GM18517 (cell line): ENCODE measurements at regions not wholly inside any gene's neighbourhood (a gene's known extent, or its start where the extent isn't known, plus 50 kb on each side); places are given as distances from the start of the nearest gene placed in this dataset.

Source experiments
- ATAC-seq: cut with Tn5 transposase; IDR thresholded peaks from one replicate; pipeline ENCODE4 v1.9.1; 2021; ENCODE audit warnings: mild to moderate bottlenecking, moderate library complexity; ENCODE audit not compliant: unreplicated experiment

DNA sequence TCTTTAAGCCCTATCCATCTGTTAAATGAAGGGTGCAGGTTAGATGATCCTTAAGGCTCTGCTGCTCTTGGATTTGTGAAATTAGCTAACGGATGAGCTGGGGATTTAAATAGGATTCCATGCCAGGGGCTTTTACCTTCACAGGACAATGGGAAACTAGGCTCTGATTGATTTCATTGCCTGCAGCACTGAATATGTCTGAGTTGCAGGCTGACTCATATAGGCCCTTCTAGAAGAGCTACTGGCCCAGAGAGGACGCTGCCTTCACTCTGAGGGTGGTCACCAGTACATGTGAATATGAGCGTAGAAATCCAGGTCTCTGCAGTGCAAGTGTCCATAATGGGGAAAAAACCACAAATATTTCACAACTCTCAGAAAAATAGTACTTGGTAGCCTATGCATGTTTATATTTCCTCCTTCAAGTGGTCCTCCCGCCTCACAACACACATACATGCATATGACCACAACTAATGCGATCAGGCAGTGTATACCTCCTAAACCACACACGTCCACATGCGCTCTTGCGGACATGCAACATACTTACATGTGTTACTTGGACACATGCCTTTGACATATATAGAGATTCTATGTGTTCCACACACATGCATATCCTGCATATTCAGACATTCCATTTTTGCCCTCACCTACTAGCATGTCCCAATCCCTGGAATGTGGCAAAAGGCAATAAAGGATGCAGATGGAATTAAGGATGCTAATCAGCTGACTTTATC, 233.8 kb upstream of the JUN start:
- no peak for ATAC-seq

- ATAC-seq: no peak
Observed at GRCh38 chr1:59018446-59018845, 234.6 kb upstream of the JUN start.

- no peak for ATAC-seq
Observed at GRCh38 chr1:59018860-59019259, 235.0 kb upstream of the JUN start.

GRCh38 chr1:59020151-59020997, 236.5 kb upstream of the JUN start:
- ATAC-seq: peak; percentile 98

DNA sequence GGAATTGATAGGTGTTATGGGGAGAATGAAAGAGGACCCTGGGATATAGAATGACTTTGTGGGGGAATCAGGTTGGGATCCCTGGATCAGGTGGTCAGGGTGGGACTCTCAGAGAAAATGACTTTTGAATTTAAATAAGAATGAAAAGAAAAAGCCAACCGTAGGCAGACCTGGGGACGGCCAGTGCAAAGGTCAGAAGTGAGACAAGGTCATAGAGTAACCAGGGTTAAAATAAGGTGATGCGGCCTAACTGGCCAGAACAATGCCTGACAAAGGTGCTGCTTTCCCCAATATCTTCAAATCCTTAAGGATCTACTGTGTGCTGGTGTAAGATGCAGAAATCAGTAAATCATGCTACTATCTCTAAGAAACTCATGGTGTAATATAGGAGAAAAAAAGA, 238.4 kb upstream of the JUN start:
- no peak for ATAC-seq

- ATAC-seq: no peak
Observed at GRCh38 chr1:59022799-59023198, 239.0 kb upstream of the JUN start.

DNA sequence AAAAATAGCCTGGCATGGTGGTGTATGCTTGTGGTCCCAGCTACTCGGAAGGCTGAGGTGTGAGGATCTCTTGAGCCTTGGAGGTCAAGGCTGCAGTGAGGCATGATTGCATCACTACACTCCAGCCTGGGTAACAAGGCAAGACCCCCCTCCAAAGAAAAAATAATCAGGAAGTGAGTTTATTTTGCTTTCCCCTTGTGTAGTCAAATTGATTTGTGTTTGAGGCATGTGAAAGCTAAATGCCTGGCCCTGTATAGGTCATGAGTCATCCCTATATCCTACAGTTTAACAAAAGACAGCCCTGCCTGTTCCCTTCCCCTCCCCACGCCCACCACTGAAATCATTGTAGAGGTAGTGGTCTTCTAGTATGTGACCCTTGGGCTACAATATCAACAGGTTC, 241.4 kb upstream of the JUN start:
- no peak for ATAC-seq

DNA sequence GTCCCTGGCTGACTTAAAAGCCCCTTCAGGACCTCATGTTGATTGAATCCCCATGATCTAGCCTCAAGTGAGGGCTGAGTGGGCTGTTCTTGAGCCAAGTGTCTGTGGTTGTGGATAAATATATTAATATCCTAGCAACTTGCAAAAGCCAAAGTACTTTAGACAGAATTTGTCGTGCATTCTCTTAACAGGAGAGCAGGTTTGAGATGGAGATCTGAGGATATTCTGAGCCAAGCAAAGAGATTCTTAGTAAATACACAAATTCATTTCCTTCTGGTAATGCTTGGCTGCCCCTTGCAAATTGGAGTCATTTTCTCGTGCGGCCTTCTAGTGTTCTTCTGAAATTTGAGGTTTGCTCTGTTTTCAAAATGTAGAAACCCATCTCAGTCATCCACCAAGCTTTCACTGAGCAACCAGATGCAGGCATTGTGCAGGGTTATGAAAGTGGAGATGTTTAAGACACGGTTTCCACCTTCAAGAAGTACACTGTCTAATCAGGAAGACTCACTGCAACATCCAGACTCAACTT, 242.1 kb upstream of the JUN start:
- ATAC-seq: peak; percentile 84

DNA sequence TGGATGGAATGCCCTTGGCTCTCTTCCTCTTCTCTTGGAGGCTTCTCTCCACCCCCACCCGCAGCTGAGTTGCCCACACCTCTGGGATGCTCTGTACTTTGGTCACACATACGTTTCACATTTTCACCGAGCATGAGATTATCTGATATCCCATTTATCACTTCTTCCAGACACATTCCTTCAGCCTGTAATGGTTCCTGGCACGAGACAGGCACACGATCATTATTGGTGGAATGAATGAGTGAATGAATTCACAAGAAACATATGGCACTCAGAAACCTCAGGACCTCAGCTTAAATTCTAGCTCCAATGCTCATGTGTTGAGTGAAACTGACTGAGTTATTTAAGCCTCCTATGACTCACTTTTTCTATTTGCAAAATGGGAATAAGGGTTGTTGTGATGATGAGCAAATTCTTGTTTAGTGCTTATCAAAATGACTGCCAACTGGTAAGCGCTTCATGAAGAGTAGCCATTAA, 242.7 kb upstream of the JUN start:
- peak; percentile 30 for ATAC-seq

DNA sequence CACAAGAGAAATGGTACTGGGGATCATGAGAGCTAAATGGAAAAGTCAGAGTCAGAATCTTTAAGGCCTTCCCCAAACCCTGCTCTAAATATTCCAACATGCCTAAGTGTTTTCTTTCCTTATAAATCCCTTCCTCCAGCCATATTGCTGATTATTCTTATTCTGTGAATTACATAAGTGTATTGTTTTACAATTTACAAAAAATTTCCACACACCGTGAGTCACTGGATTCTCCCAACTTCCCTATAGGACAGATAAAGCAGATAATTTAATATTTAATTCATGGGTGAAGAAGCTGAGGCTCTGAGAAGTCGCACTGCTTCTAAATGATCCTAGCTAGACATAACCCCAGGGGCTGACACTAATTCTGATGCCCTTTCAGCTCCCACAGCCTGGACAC, 243.3 kb upstream of the JUN start:
- no peak for ATAC-seq

GRCh38 chr1:59028048-59028447, 244.2 kb upstream of the JUN start:
- ATAC-seq: no peak

- no peak for ATAC-seq
Observed at GRCh38 chr1:59029411-59030167, 245.7 kb upstream of the JUN start.

- ATAC-seq: no peak
Observed at GRCh38 chr1:59032228-59032627, 248.4 kb upstream of the JUN start.

- ATAC-seq: no peak
Observed at GRCh38 chr1:59033761-59034160, 249.9 kb upstream of the JUN start.

- ATAC-seq: no peak
Observed at GRCh38 chr1:59034925-59035324, 251.1 kb upstream of the JUN start.

- no peak for ATAC-seq
Observed at GRCh38 chr1:59039551-59039950, 255.7 kb upstream of the JUN start.

DNA sequence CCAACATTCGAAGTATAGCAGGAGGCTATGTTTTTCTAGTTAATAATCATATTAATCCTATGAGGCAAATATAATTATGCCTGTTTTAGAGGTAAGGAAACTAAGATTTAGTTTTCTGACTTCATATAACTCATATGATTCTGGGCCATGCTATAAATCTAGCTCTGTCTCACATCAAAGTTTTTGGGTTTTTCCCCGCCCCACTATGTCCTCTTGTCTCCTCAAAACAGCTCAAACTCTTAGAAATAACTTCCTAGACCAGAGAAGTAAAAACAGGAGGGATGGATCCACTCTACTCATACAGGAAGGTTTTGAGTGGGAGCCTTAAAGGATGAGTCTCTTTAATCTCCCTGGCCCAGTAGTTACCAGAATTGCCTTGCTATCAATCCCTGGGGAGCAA, 256.4 kb upstream of the FGGY start:
- ATAC-seq: no peak

GRCh38 chr1:59041646-59042277, 255.1 kb upstream of the FGGY start:
- no peak for ATAC-seq

GRCh38 chr1:59043796-59044195, 253.1 kb upstream of the FGGY start:
- ATAC-seq: no peak

DNA sequence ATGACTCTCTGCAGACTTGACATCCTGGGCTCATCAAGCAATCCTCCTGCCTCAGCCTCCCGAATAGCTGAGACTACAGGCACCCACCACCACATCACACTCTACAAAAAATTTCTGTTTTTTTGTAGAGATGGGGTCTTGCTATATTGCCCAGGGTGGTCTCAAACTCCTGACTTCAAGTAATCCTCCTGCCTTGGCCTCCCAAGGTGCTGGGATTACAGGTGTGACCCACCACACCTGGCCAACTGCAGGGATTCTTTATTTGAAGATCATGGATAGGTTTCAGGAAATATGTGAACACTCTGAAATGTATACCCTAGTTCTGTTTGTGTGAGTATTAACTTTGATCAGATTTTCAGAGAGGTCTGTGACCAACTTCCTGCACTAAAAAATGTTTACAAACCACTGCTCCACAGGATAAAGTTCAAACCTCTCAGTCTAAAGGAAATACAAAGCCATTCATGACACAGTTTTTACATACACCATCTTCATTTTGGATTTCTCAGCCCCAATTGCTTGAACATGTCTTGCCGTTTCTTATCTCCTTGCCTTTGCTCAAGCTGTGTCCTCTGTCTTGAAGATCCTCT, 252.3 kb upstream of the FGGY start:
- no peak for ATAC-seq
